Medulla oblongata (tissue), 1 donor: ENCODE measurements at regions not wholly inside any gene's neighbourhood (a gene's known extent, or its start where the extent isn't known, plus 50 kb on each side); places are given as distances from the start of the nearest gene placed in this dataset.

Experiments used
- DNase-seq: peaks from one replicate; pipeline ENCODE4 v3.0.0-alpha.2; 2015; ENCODE audit errors: extremely low spot score

- DNase-seq = no peak
Measured at GRCh38 chr17:73694491-73694890, 50.2 kb upstream of the SDK2 start.

- no peak for DNase-seq
Measured at GRCh38 chr17:73695035-73695738, 50.9 kb upstream of the SDK2 start.

- no peak for DNase-seq
Measured at GRCh38 chr17:73696251-73696650, 52.0 kb upstream of the SDK2 start.

- no peak for DNase-seq
Measured at GRCh38 chr17:73697872-73698271, 53.6 kb upstream of the SDK2 start.

GRCh38 chr17:73698966-73699365, 54.7 kb upstream of the SDK2 start:
- DNase-seq = no peak

- no peak for DNase-seq
Measured at GRCh38 chr17:73701701-73702100, 57.5 kb upstream of the SDK2 start.

GRCh38 chr17:73703192-73703591, 58.9 kb upstream of the SDK2 start:
- DNase-seq = no peak

- DNase-seq = no peak
Measured at GRCh38 chr17:73703917-73704316, 59.7 kb upstream of the SDK2 start.

- DNase-seq = peak; percentile 60
Measured at GRCh38 chr17:73705594-73705993, 61.3 kb upstream of the SDK2 start.

GRCh38 chr17:73706428-73706827, 62.2 kb upstream of the SDK2 start:
- no peak for DNase-seq

GRCh38 chr17:73706858-73707257, 62.6 kb upstream of the SDK2 start:
- no peak for DNase-seq

GRCh38 chr17:73707358-73707757, 63.1 kb upstream of the SDK2 start:
- DNase-seq = no peak

- DNase-seq = peak; percentile 83
Measured at GRCh38 chr17:73710095-73710592, 65.9 kb upstream of the SDK2 start.

GRCh38 chr17:73711184-73711583, 66.9 kb upstream of the SDK2 start:
- DNase-seq = no peak

- no peak for DNase-seq
Measured at GRCh38 chr17:73711916-73712315, 67.7 kb upstream of the SDK2 start.

- DNase-seq = no peak
Measured at GRCh38 chr17:73713136-73713535, 68.9 kb upstream of the SDK2 start.

GRCh38 chr17:73715769-73716168, 71.5 kb upstream of the SDK2 start:
- DNase-seq = no peak

- no peak for DNase-seq
Measured at GRCh38 chr17:73717690-73718089, 73.4 kb upstream of the SDK2 start.

GRCh38 chr17:73718362-73718761, 74.1 kb upstream of the SDK2 start:
- no peak for DNase-seq

- DNase-seq = peak; percentile 24
Measured at GRCh38 chr17:73718912-73719311, 74.7 kb upstream of the SDK2 start.

- peak; percentile 92 for DNase-seq
Measured at GRCh38 chr17:73719588-73720071, 75.4 kb upstream of the SDK2 start.

- no peak for DNase-seq
Measured at GRCh38 chr17:73720187-73720834, 76.1 kb upstream of the SDK2 start.

GRCh38 chr17:73722165-73722564, 77.9 kb upstream of the SDK2 start:
- DNase-seq = no peak
